Neural cell (in vitro differentiated cells): ENCODE measurements at regions not wholly inside any gene's neighbourhood (a gene's known extent, or its start where the extent isn't known, plus 50 kb on each side); places are given as distances from the start of the nearest gene placed in this dataset.

Source experiments
- EZH2 ChIP-seq: fragments of 200-600, 300-800 bp; shearing (Covaris generic), sonication (generic); IDR thresholded peaks from 2 replicates; pipeline ENCODE4 v1.6.1; 2014; ENCODE audit warnings: antibody characterized with exemption, low read length, borderline replicate concordance, mild to moderate bottlenecking; ENCODE audit not compliant: insufficient read depth, poor library complexity, severe bottlenecking
- MXI1 ChIP-seq: fragments of 450-650 bp; conservative IDR thresholded peaks from 2 replicates; pipeline ENCODE4 v1.6.1; 2014; ENCODE audit warnings: antibody characterized with exemption, mild to moderate bottlenecking; ENCODE audit not compliant: poor library complexity, severe bottlenecking
- TAF1 ChIP-seq: IDR thresholded peaks from 2 replicates; pipeline ENCODE4 v1.6.1; 2012; ENCODE audit warnings: low read depth
- TF ChIP-seq, protein P1 (sequence below): fragments of 450-650 bp; IDR thresholded peaks from 2 replicates; pipeline ENCODE4 v1.5.1; 2014; ENCODE audit warnings: antibody characterized with exemption, mild to moderate bottlenecking, moderate library complexity; ENCODE audit not compliant: poor library complexity, severe bottlenecking
- TF ChIP-seq, protein P2 (sequence below): IDR thresholded peaks from 2 replicates; pipeline ENCODE4 v1.6.1; 2012; ENCODE audit warnings: borderline replicate concordance

DNA sequence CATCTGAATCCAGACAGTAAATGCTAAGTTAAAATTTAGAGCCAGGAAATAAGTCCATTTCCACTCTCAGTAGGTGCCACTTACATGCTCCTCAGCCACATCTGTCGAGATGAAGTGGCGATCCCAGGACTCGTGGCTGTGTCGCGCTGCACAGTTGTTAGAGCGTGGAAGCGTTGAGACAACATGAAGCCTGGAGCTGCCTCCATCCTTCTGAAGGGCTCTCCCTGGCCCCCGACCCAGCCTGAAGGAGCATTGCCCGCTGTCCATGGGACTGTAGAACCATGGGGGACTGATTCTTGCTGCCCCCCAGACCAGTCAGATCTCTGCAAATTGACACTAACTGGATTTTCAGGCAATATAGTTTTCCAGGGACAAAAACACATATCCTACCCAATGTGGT is 58.9 kb downstream of the IRX1 start:
- TF ChIP-seq TAF1 (no peak), EZH2 (no peak), MXI1 (no peak)
- TF ChIP-seq, protein P1, sequence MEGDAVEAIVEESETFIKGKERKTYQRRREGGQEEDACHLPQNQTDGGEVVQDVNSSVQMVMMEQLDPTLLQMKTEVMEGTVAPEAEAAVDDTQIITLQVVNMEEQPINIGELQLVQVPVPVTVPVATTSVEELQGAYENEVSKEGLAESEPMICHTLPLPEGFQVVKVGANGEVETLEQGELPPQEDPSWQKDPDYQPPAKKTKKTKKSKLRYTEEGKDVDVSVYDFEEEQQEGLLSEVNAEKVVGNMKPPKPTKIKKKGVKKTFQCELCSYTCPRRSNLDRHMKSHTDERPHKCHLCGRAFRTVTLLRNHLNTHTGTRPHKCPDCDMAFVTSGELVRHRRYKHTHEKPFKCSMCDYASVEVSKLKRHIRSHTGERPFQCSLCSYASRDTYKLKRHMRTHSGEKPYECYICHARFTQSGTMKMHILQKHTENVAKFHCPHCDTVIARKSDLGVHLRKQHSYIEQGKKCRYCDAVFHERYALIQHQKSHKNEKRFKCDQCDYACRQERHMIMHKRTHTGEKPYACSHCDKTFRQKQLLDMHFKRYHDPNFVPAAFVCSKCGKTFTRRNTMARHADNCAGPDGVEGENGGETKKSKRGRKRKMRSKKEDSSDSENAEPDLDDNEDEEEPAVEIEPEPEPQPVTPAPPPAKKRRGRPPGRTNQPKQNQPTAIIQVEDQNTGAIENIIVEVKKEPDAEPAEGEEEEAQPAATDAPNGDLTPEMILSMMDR, result no peak
- TF ChIP-seq, protein P2, sequence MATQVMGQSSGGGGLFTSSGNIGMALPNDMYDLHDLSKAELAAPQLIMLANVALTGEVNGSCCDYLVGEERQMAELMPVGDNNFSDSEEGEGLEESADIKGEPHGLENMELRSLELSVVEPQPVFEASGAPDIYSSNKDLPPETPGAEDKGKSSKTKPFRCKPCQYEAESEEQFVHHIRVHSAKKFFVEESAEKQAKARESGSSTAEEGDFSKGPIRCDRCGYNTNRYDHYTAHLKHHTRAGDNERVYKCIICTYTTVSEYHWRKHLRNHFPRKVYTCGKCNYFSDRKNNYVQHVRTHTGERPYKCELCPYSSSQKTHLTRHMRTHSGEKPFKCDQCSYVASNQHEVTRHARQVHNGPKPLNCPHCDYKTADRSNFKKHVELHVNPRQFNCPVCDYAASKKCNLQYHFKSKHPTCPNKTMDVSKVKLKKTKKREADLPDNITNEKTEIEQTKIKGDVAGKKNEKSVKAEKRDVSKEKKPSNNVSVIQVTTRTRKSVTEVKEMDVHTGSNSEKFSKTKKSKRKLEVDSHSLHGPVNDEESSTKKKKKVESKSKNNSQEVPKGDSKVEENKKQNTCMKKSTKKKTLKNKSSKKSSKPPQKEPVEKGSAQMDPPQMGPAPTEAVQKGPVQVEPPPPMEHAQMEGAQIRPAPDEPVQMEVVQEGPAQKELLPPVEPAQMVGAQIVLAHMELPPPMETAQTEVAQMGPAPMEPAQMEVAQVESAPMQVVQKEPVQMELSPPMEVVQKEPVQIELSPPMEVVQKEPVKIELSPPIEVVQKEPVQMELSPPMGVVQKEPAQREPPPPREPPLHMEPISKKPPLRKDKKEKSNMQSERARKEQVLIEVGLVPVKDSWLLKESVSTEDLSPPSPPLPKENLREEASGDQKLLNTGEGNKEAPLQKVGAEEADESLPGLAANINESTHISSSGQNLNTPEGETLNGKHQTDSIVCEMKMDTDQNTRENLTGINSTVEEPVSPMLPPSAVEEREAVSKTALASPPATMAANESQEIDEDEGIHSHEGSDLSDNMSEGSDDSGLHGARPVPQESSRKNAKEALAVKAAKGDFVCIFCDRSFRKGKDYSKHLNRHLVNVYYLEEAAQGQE, result no peak
